HT1080 (cell line): ENCODE measurements at regions not wholly inside any gene's neighbourhood (a gene's known extent, or its start where the extent isn't known, plus 50 kb on each side); places are given as distances from the start of the nearest gene placed in this dataset.
"Not testable (repeated sequence)": the region's sequence is repeated elsewhere in the genome, so short reads cannot be mapped to it uniquely, and the experiment has no call there.

Experiments
- DNase-seq: peaks from one replicate; pipeline ENCODE4 v3.0.0-alpha.2; 2015; ENCODE audit warnings: low read depth

DNA sequence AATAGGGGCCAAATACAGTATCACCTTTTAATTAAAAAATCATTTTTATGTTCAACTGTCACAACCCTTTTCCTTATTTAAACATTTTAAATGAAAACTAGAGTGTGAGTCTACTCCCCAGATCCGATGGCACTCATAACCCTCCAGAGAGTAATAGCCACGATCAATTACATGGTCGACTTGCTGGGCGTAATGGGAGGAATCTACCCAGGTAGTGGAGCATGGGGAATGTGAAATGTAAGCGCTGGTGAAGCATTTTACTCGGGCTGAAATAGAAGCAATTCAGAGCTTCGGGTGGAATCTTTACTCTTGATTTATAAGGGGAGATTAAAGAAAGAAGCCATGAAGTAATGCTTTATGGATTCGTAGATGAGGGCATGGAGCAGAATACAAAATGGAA lies 321.9 kb downstream of the ACTR3B start:
- DNase-seq, result no peak

DNA sequence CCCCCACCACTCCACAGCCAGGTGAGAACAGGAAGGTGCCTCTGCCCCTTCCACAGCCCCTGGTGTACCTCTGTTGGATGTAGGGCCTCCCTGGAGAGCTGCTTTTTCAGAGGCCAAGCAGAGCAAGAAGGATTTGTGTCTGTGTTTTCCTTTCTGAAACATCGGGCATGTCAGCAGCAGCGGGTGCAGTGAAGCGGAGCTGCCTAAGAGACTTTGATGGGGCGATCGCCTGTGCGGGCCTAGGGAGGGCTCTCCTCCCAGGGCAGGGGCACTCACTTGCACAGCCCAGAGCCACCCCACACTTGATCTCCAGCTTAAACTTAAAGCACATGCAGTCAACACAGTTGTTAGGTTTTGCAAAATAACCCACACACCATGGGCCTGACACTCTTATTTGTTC lies 324.7 kb downstream of the ACTR3B start:
- DNase-seq, result no peak

DNA sequence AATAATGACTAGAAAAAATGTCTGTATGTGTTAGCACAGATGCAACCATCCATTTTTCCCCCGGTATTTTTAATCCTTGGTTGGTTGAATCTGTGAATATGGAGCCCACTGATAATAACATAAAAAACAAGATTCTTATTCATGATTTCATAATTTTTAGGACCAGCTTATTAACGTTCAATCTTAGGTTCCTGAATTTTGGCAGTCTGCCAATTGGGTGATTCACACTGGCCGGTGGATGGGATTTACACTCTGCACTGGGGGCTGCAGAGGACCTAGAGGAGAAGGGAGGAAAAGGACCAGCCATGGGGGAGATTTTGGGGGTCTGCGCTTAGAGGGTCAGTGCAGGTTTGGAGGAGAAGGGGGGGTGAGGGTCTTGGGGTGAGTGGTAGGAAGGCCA lies 327.9 kb downstream of the ACTR3B start:
- DNase-seq, result no peak

DNA sequence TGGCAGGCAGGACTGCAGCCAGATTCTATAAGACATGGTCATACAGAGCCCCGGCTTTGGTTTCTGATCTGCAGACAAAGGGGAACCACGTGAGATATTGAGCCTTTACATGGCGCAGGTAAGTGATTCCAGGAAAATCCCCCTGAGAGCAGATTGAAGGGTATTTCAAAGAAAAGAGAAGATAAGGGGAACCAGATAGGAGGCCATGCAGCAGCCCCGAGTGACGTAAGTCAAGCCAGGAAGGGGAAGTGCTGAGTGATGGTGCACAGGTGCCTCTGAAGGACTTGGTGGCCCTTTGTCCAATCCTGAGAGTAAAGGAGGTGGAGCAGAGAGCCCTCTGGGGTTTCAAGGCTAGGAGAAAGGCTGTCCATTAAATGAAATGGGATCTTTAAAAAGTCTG lies 329.0 kb downstream of the ACTR3B start:
- DNase-seq, result no peak

DNA sequence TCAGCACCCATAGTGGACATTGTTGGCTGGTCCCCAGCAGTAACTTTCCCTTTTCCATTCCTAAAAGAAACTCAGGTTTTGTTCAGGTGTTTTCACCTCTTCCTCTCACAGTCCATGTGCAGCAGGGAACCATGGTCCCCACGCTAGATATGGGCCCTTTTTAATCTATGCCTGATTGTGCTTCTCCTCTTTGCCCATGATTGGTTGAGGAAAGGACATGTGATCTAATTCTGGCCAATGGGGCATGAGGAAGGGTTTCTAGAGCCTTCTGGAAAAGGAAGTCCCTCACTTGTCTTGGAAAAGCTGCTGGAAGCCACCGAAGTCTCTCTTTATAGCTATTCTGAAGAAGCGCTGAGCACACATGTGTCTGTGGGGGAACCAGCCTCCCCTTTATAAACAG lies 330.7 kb downstream of the ACTR3B start:
- no peak for DNase-seq

DNA sequence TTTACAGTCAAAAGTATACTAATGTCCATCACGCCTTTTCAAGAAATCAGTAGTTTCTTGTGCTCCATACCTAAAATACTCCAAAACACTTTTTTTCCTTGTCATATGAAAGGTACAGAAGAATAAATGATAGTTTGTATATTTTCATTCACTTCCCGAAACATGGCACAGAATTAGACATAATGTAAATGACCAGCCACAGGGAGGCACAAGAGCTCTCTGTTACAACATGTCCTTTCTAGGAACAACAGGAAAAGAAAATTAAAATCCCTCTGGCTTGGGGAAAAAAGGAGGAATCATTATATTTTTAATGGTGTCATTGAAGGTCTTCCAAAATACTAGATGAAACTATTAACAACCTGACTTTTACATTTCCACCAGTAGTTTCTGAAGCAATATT lies 331.2 kb downstream of the ACTR3B start:
- DNase-seq, result no peak

DNA sequence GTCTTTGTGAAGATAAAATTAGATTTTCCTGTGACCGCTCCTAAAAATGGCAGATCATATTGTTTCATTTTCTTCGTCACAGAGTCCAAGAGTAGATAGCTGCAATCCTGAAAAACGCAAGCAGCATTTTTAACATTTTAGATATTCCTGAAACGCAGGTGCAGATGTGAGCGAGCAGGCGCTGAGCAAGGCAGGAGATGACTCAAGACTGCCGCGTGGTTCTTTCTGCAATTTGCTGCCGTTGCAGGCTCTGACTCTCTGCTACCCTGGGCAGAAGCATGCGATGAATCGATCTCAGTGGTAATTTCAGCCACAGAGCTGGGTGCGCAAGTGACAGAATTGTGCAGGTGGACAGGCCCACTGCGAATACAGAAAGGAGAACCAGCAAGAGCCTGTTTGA lies 331.9 kb downstream of the ACTR3B start:
- no peak for DNase-seq

DNA sequence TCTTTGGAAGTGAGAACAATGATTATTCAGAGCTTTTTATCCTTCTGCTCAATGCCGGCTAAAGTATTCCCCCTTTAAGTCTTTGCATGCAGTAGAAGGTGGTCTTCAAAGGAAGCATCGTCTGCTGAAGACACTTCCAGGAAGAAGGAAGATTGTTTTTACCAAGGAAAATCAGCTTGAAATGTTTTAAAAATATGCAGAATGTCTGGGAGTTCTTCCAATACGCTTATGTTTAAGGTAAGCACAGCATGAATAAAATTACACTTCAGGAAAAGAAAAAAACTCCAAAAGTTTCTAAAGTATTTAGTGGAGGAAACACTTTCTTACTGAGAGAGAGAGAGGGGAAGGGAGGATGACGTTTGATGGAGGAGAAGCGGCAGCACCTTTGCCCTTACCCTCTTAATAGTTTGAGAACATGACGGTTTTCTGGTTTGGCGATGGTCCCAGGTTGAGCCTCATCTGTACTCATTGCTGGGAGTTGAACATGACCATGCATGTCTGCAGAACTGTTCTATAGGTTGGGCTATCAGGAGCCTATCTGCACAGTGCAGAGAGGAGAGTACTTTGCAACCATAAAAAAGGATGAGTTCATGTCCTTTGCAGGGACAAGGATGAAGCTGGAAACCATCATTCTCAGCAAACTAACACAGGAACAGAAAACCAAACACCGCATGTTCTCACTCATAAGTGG lies 338.1 kb downstream of the ACTR3B start:
- DNase-seq, result no peak

DNA sequence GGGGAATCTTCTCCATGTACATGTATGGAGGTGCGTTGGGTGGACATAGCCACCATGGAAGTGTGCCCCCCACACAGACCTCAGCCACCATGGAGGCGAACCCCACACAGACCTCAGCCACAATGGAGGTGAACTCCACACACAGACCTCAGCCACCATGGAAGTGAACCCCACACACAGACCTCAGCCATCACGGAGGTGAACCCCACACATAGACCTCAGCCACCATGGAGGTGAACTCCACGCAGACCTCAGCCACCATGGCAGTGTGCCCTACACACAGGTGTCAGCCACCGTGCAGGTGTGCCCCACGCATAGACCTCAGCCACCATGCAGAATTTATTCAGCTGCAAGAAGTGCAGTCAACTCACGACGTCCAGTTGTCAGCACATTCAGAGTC lies 339.7 kb downstream of the ACTR3B start:
- DNase-seq, result no peak

DNA sequence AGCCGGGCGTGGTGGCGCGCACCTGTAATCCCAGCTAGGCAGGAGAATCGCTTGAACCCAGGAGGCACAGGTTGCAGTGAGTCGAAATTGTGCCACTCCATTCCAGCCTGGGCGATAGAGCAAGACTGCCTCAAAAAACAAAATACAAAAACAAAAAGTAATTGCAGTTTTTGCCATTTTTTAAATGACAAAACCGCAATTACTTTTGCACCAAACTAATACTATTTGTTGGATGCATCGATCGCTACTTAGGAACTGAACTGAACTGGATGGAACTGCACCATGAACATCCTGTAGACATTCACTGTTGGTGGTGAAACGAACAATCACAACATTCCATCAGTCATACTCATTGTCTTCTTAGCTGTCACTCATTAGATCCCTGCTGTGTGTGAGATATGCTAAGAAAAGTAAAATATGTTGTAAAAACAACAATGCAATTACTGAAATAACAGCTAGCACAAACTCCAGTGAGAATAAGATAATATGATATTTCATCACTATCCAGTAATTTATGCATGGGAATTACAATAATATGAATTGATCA lies 341.2 kb downstream of the ACTR3B start:
- no peak for DNase-seq

DNA sequence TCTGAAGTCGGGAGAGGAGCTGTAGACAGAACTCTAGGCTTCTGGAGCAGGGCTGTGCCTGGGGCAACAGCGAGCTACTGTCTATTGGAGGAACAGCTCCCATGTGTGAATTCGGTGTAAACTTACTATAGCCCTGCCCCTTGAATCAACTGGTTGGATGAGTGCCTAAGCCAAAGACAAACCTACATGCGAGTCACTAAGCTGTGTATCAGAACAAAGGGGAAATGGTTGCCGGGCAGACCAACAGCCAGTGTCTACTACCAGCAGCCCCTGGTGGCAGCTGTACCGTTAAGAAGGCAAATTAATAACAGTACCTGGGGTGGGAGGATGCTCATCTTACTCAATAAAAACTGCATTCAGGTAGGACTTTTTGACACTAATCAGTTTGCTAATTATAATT lies 343.6 kb downstream of the ACTR3B start:
- no peak for DNase-seq

DNA sequence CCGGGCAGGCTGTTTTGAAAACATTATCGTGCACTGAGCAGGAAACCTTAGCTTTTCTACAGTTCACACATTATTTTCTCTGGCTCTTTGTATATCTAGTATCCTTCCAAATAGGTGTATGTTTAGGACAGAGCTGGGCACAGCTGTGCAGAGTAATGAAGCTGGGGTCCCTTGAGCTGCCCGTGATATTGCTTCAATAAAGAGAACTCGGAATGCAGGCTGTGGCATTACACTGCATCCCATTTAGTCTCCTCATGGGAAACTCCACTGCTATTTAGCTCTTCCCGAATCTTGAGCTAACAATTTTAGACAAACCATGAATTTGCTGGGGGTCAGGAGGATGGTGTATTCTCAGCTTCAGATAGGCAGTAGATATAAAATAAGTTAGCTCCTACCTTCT lies 348.3 kb downstream of the ACTR3B start:
- DNase-seq, result no peak

DNA sequence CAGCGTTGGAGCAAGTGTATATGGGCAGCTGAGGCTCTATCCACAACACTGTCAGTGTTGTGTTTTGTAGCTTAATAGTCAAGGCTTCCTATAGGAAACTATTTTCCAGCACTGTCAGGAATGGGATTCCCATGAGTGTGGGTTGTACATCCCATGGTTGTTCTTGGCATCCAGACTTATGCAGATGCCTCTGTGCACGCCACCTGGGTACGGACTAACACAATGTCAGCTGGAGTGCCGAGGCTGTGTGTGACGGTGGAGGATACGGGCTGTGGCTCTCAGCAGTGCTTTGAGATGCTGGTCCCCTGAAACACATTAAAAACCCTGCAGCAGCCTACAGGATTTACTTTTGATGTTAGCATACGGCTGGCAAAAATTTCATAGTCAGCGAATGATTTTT lies 350.0 kb downstream of the ACTR3B start:
- no peak for DNase-seq

DNA sequence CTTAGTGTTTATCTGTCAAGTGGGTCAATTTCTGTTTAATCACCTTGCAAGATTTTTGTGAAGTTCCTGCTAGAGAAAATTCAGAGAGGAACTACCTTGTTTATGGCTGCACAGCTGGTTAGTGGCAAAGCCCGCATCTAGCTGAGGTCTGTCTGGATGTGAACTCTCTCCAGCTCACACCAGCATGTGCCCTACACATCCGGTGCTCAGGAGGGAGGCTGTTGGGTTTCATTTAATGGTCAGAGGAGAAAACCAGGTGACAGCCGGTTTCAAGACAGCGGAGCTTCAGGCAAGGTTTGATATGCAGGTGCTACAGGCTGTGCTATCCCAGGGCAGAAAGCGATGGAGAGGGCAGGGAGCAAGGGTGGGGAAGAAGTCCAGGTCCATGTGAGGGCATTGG lies 351.1 kb downstream of the ACTR3B start:
- DNase-seq, result no peak

DNA sequence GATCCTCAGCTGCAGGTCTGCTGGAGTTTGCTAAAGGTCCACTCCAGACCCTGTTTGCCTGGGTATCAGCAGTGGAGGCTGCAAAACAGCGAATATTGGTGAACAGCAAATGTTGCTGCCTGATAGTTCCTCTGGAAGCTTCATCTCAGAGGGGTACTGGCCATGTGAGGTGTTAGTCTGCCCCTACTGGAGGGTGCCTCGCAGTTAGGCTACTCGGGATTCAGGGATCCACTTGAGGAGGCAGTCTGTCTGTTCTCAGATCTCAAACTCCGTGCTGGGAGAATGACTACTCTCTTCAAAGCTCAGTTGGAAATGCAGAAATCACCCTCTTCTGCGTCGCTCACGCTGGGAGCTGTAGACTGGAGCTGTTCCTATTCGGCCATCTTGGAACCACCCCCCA lies 362.7 kb downstream of the ACTR3B start:
- not testable (repeated sequence) for DNase-seq

DNA sequence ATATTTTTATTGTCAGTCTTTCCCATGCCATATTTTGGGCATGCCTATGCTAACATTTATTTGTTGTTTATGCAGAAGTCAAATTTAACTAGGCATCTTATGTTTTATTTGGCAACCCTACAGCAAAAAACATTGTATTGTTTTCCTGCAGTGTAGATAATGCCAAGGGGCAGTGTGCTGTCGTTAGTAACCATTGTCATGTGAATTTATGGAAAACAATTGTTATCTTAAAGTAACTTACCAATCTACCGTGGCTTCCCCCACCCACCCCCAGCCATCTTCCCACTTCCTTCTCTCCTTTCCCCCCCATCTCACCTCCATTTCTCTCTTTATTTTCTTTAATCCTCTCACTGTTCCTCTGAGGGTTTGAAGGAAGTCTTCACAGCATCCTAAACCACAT lies 370.5 kb downstream of the ACTR3B start:
- DNase-seq, result no peak

DNA sequence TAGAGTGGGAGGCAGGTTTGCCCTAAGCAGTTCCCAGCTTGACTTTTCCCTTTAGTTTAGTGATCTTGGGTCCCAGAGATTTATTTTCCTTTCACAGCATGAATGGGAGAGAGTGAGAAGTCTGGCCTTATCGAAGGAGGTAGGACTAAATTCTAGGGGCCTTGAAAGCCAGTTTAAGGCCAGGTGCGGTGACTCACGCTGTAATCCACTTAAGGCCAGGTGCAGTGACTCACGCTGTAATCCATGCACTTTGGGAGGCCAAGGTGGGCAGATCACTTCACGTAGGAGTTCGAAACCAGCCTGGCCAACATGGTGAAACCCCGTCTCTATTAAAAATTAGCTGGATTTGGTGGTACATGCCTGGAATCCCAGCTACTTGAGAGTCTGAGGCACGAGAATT lies 392.2 kb downstream of the ACTR3B start:
- DNase-seq, result no peak

DNA sequence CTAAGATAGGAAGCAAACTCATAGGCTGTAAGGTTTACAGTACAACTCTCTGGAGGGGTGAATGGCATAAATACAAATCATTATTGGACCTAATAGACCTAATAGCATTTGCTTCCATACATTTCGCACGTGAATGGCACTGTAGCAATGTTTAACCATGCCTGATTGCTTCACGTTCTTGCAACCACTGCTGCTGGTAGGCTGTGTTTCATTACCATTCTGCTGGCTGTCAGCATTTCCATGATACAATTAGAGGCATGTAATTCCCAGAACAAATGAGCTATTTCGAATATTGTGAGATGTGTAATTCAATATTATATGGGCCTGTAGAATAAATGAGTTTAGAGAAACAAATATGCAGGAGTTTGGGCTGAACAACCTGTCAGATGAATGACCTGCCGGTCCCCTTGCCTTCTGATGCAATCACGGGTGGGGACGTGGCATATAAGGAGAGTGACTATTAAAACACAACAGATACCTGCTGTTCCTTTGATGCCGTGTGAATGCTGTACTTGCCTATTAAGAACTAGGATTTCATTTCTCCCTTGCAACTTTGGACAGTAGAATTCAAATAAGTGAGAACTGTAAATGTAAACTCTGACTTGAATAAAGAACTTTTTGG lies 393.4 kb downstream of the ACTR3B start:
- DNase-seq, result no peak

DNA sequence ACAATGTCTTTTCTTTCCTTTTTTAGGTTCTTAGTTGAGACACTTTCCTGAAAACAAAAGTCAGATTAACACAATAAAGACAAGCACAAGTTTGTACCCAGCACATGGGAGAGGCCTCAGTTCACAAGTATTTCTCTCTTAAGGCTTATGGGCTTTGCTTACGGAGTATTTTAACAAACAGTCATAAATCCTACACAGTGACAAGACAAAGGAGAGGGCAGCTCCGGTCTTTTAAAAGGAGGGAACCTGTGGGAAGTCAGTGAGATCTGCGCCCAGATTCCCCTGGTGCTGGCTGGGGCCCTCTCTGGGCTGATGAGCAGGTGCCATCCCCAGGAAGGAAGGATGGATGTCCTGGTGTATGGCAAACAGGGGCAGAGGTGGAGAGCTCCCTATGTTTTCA lies 398.6 kb downstream of the ACTR3B start:
- no peak for DNase-seq

DNA sequence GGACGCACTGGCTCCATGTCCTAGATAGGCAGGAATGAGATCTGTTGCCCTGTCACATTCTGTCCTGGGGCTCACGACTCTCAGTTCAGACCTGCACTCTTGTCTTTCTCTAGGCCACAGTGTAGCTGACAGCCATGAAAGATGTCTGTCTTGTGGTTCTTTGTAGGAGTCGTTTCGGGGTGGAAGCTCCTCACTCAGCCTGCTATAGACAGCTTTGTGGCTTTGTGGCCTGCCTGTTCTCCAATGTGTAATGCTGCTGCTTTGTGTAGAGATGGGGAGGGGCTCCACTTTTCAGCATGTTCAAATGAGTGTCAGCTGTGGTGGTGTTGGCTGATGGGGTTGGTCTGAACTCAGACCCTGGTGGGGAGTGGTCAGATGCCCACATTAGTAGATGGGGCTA lies 410.7 kb downstream of the ACTR3B start:
- DNase-seq, result no peak

DNA sequence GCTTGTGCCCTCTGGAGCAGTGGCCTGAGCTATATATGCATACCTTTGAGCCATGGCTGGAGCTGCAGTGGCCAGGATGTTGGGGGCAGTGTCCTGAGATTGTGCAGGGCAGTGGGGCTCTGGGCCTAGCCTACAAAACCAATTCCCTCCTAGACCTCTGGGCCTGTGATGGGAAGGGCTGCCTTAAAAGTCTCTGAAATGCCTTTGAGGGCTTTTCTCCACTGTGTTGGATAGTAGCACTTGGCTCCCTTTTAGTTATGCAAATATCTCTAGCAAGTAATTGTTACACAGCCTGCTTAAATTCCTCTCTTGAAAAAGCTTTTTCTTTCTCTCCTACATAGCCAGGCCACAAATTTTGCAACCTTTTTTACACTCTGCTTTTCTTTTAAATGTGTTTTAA lies 426.4 kb downstream of the ACTR3B start:
- no peak for DNase-seq

DNA sequence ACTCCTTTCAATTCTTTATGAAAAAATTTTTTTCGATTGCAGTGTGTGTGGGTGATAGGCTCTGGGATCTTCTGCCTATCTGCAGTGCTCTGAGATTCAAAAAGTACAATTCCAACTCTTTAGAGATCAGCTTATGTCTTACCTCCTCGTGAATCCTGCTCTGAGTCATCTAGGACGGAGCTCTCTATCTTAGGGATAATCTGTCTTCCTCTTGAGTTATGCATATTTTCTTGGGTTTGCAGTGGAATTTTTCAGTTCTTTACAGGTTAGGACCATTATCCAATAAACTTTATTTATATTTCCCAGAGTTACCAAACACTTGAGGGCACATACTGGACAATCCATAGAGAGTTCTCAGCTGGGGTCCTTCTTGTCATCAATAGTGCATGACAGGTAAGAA lies 428.6 kb downstream of the ACTR3B start:
- no peak for DNase-seq

DNA sequence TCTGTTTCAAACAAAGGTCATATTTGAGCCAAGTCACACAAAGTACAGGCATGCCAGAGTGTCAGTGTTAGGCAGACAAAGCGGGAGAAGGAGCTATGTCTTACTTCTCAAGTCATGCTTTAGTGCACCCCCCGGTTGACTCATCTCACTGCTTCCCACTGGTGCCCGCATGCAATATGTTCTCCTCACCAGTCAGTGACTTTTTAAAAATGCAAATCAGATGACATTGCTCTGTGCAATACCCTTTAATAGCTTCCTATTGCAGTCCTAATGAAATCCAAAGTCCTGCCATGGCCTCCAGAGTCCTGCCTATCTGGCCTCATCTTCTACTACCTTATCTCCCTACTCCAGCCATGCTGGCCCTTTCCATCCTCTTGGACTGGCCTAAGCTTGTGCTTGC lies 429.1 kb downstream of the ACTR3B start:
- peak; percentile 3 for DNase-seq
